H9 (cell line): ENCODE measurements at regions not wholly inside any gene's neighbourhood (a gene's known extent, or its start where the extent isn't known, plus 50 kb on each side); places are given as distances from the start of the nearest gene placed in this dataset.

Experiments used
- DNase-seq: peaks from one replicate; pipeline ENCODE4 v3.0.0-alpha.2; 2017
- H2AFZ ChIP-seq: one replicate; pipeline ENCODE4 v1.6.1; 2013; ENCODE audit warnings: mild to moderate bottlenecking, low read length, control low read depth, moderate library complexity
- H2AK5ac ChIP-seq: 2 replicates; pipeline ENCODE4 v1.6.1; 2013; ENCODE audit warnings: low read length, control low read depth, mixed read lengths; ENCODE audit not compliant: insufficient read length
- H2BK120ac ChIP-seq: one replicate; pipeline ENCODE4 v1.6.1; 2013; ENCODE audit warnings: low read depth, mild to moderate bottlenecking, low read length, control low read depth, inconsistent platforms; ENCODE audit not compliant: poor library complexity, severe bottlenecking
- H2BK12ac ChIP-seq: 2 replicates; pipeline ENCODE4 v1.6.1; 2013; ENCODE audit warnings: low read length, control low read depth, mixed read lengths, low read depth; ENCODE audit not compliant: insufficient read length
- H2BK15ac ChIP-seq: 2 replicates; pipeline ENCODE4 v1.6.1; 2013; ENCODE audit warnings: low read depth, low read length, control low read depth
- H2BK20ac ChIP-seq: one replicate; pipeline ENCODE4 v1.6.1; 2013; ENCODE audit warnings: low read depth, mild to moderate bottlenecking, low read length, control low read depth, inconsistent platforms; ENCODE audit not compliant: poor library complexity, severe bottlenecking
- H2BK5ac ChIP-seq: 2 replicates; pipeline ENCODE4 v1.6.1; 2013; ENCODE audit warnings: low read length, control low read depth, mixed read lengths; ENCODE audit not compliant: insufficient read length
- H3K14ac ChIP-seq: 2 replicates; pipeline ENCODE4 v1.6.1; 2013; ENCODE audit warnings: low read length, control low read depth; ENCODE audit not compliant: insufficient read depth
- H3K18ac ChIP-seq: 2 replicates; pipeline ENCODE4 v1.6.1; 2013; ENCODE audit warnings: low read depth, mild to moderate bottlenecking, mixed read lengths, low read length, control low read depth; ENCODE audit not compliant: insufficient read length
- H3K23ac ChIP-seq: 2 replicates; pipeline ENCODE4 v1.6.1; 2013; ENCODE audit warnings: low read length, control low read depth, mixed read lengths, low read depth; ENCODE audit not compliant: insufficient read length
- H3K23me2 ChIP-seq: 2 replicates; pipeline ENCODE4 v1.6.1; 2013; ENCODE audit warnings: low read depth, mild to moderate bottlenecking, mixed read lengths, low read length, control low read depth; ENCODE audit not compliant: insufficient read length, poor library complexity, severe bottlenecking
- H3K27ac ChIP-seq: 2 replicates; pipeline ENCODE4 v1.5.1; 2013; ENCODE audit warnings: low read length, control low read depth, mixed read lengths, low read depth; ENCODE audit not compliant: insufficient read length
- H3K27me3 ChIP-seq: 2 replicates; pipeline ENCODE4 v1.6.1; 2013; ENCODE audit warnings: low read length, control low read depth, inconsistent platforms; ENCODE audit not compliant: insufficient read depth
- H3K4ac ChIP-seq: 2 replicates; pipeline ENCODE4 v1.6.1; 2013; ENCODE audit warnings: low read depth, mild to moderate bottlenecking, control low read depth, inconsistent platforms, low read length, moderate library complexity
- H3K4me1 ChIP-seq: 2 replicates; pipeline ENCODE4 v1.6.1; 2013; ENCODE audit warnings: low read length, control low read depth, inconsistent platforms; ENCODE audit not compliant: insufficient read depth
- H3K4me2 ChIP-seq: 2 replicates; pipeline ENCODE4 v1.6.1; 2013; ENCODE audit warnings: low read length, control low read depth, mixed read lengths; ENCODE audit not compliant: insufficient read length, insufficient read depth
- H3K56ac ChIP-seq: 2 replicates; pipeline ENCODE4 v1.6.1; 2013; ENCODE audit warnings: low read depth, mild to moderate bottlenecking, mixed read lengths, low read length, control low read depth; ENCODE audit not compliant: insufficient read length
- H3K79me1 ChIP-seq: 2 replicates; pipeline ENCODE4 v1.6.1; 2013; ENCODE audit warnings: low read depth, mild to moderate bottlenecking, moderate library complexity, low read length, control low read depth, inconsistent platforms; ENCODE audit not compliant: insufficient read depth, poor library complexity, severe bottlenecking
- H3K79me2 ChIP-seq: 2 replicates; pipeline ENCODE4 v1.6.1; 2013; ENCODE audit warnings: low read length, control low read depth, inconsistent platforms; ENCODE audit not compliant: insufficient read depth
- H3K9ac ChIP-seq: 2 replicates; pipeline ENCODE4 v1.6.1; 2013; ENCODE audit warnings: low read length, control low read depth, mixed read lengths; ENCODE audit not compliant: insufficient read length; ENCODE audit errors: extremely low read depth
- H3K9me3 ChIP-seq: one replicate; pipeline ENCODE4 v1.6.1; 2013; ENCODE audit warnings: low read depth, low read length, inconsistent platforms; ENCODE audit not compliant: control insufficient read depth
- H3T11ph ChIP-seq: one replicate; pipeline ENCODE4 v1.6.1; 2013; ENCODE audit warnings: mild to moderate bottlenecking, low read length, control low read depth, inconsistent platforms
- H4K20me1 ChIP-seq: one replicate; pipeline ENCODE4 v1.6.1; 2013; ENCODE audit not compliant: control insufficient read depth, insufficient read length, insufficient read depth
- H4K5ac ChIP-seq: 2 replicates; pipeline ENCODE4 v1.6.1; 2013; ENCODE audit warnings: low read depth, mild to moderate bottlenecking, mixed read lengths, low read length, control low read depth; ENCODE audit not compliant: insufficient read length
- H4K8ac ChIP-seq: replicated peaks from 2 replicates; pipeline ENCODE4 v1.6.1; 2013; ENCODE audit warnings: low read length, control low read depth, mixed read lengths, low read depth; ENCODE audit not compliant: insufficient read length
- H4K91ac ChIP-seq: 2 replicates; pipeline ENCODE4 v1.6.1; 2013; ENCODE audit warnings: low read depth, mild to moderate bottlenecking, moderate library complexity, mixed read lengths, low read length, control low read depth; ENCODE audit not compliant: insufficient read length
- H3K27ac Mint-ChIP-seq, 3 experiments: 2 replicates in 2 of 3; 3 replicates in 1 of 3; pipeline ENCODE4 v1.8.0; 2020 to 2021; ENCODE audit warnings: mixed read lengths in 3 of 3, mild to moderate bottlenecking in 1 of 3, moderate library complexity in 1 of 3
- H3K27me3 Mint-ChIP-seq: 2 replicates; pipeline ENCODE4 v1.8.0; 2021; ENCODE audit warnings: low read depth, mild to moderate bottlenecking, moderate library complexity, mixed read lengths
- H3K36me3 Mint-ChIP-seq, 3 experiments: 2 replicates in 2 of 3; 3 replicates in 1 of 3; pipeline ENCODE4 v1.8.0; 2020 to 2021; ENCODE audit warnings: low read depth in 3 of 3, mixed read lengths in 3 of 3; ENCODE audit not compliant: insufficient read depth in 1 of 3
- H3K4me1 Mint-ChIP-seq, 2 experiments: 2 replicates each; pipeline ENCODE4 v1.8.0; 2020; ENCODE audit warnings: mixed read lengths in 2 of 2
- H3K4me3 Mint-ChIP-seq, 2 experiments: 2 replicates in 1 of 2; 3 replicates in 1 of 2; pipeline ENCODE4 v1.8.0; 2020 to 2021; ENCODE audit warnings: mild to moderate bottlenecking in 2 of 2, mixed read lengths in 2 of 2, moderate library complexity in 1 of 2
- H3K9me3 Mint-ChIP-seq, 2 experiments: 2 replicates in 1 of 2; 3 replicates in 1 of 2; pipeline ENCODE4 v1.8.0; 2020; ENCODE audit warnings: mild to moderate bottlenecking in 2 of 2, mixed read lengths in 2 of 2, moderate library complexity in 1 of 2
- CTCF ChIP-seq: fragments of 200-600 bp; sonication (generic); conservative IDR thresholded peaks from 3 replicates; pipeline ENCODE4 v1.8.0; 2021; ENCODE audit warnings: antibody characterized with exemption, mild to moderate bottlenecking
- WGBS: extraction: QIAGEN DNeasy Blood & Tissue Kit; methylation state at CpG from one replicate; pipeline ENCODE4 v1.1.7; 2013; ENCODE audit warnings: missing lambda C conversion rate, low lambda C conversion rate, mixed read lengths; ENCODE audit not compliant: insufficient read length; ENCODE audit errors: extremely low coverage; 5-methylcytosine and 5-hydroxymethylcytosine counted together

- H4K8ac ChIP-seq, result no peak overlapping the region
- no peak overlapping the region for H2AK5ac ChIP-seq
- H3K56ac ChIP-seq, result no peak overlapping the region
- Mint-ChIP-seq H3K27ac (no peak overlapping the region), H3K27me3 (no peaks in the 10 kb centered on the region), H3K4me3 (no peak overlapping the region), H3K9me3 (peaks cover 2 to 6% of the 10 kb centered on the region in 2 experiments; a peak in 3 of 5 replicates), H3K36me3 (peaks cover 0 to 6% (median 0%) of the 10 kb centered on the region in 3 experiments; a peak in 2 of 7 replicates), H3K4me1 (no peaks in the 10 kb centered on the region; a peak in 1 of 4 replicates)
- H3K4ac ChIP-seq, result no peak overlapping the region
- H3K14ac ChIP-seq, result no peak overlapping the region
- no peak for DNase-seq
- no peak overlapping the region for H3K18ac ChIP-seq
- H3K27ac ChIP-seq, result no peak overlapping the region
- no peak overlapping the region for H2BK120ac ChIP-seq
- H3K9ac ChIP-seq, result no peak overlapping the region
- H3K9me3 ChIP-seq, result no peaks in the 10 kb centered on the region
- H3K27me3 ChIP-seq, result no peaks in the 10 kb centered on the region
- H2BK20ac ChIP-seq, result no peak overlapping the region
- no peak overlapping the region for H4K5ac ChIP-seq
- TF ChIP-seq CTCF, result no peak
- no peak overlapping the region for H3K23ac ChIP-seq
- WGBS, result no CpG with 5 or more reads among the region's 6 CpGs
- no peak overlapping the region for H2AFZ ChIP-seq
- no peaks in the 10 kb centered on the region for H3K23me2 ChIP-seq
- no peak overlapping the region for H2BK12ac ChIP-seq
- H3K79me2 ChIP-seq, result no peaks in the 10 kb centered on the region
- no peak overlapping the region for H2BK15ac ChIP-seq
- no peak overlapping the region for H4K91ac ChIP-seq
- no peak overlapping the region for H2BK5ac ChIP-seq
- H3T11ph ChIP-seq, result no peak overlapping the region
- H3K79me1 ChIP-seq, result no peaks in the 10 kb centered on the region
- H3K4me1 ChIP-seq, result no peaks in the 10 kb centered on the region
- H3K4me2 ChIP-seq, result no peak overlapping the region
- no peaks in the 10 kb centered on the region for H4K20me1 ChIP-seq
Measured at GRCh38 chr5:111826064-111826463, 69.1 kb upstream of the NREP start.
